GM19438 (cell line): ENCODE measurements at regions not wholly inside any gene's neighbourhood (a gene's known extent, or its start where the extent isn't known, plus 50 kb on each side); places are given as distances from the start of the nearest gene placed in this dataset.
A peak's percentile ranks its signal among the peaks of the same experiment; 100 is the strongest.

ENCODE experiments used
- ATAC-seq: cut with Tn5 transposase; IDR thresholded peaks from one replicate; pipeline ENCODE4 v1.9.1; 2021; ENCODE audit warnings: low read depth; ENCODE audit not compliant: unreplicated experiment

GRCh38 chrX:109312757-109313156 lies 169.1 kb downstream of the GUCY2F start:
- ATAC-seq = no peak

GRCh38 chrX:109310031-109310430 lies 171.9 kb downstream of the GUCY2F start:
- ATAC-seq = no peak

- no peak for ATAC-seq
These were observed 180.7 kb downstream of the GUCY2F start for GRCh38 chrX:109301177-109301576.

- no peak for ATAC-seq
These were observed 181.5 kb downstream of the GUCY2F start for GRCh38 chrX:109300415-109300814.

- no peak for ATAC-seq
These were observed 182.8 kb downstream of the GUCY2F start for GRCh38 chrX:109299091-109299490.

GRCh38 chrX:109294097-109294814 lies 187.6 kb downstream of the GUCY2F start:
- ATAC-seq = no peak

- ATAC-seq = no peak
These were observed 198.0 kb downstream of the GUCY2F start for GRCh38 chrX:109283870-109284269.

GRCh38 chrX:109281483-109282275 lies 200.2 kb downstream of the GUCY2F start:
- ATAC-seq = peak; percentile 73

- no peak for ATAC-seq
These were observed 207.1 kb downstream of the GUCY2F start for GRCh38 chrX:109274806-109275205.

GRCh38 chrX:109270580-109271484 lies 211.1 kb downstream of the GUCY2F start:
- ATAC-seq = peak; percentile 93

GRCh38 chrX:109268340-109268739 lies 213.5 kb downstream of the GUCY2F start:
- no peak for ATAC-seq

- ATAC-seq = no peak
These were observed 215.9 kb downstream of the GUCY2F start for GRCh38 chrX:109266034-109266433.

GRCh38 chrX:109264878-109265277 lies 217.0 kb downstream of the GUCY2F start:
- peak; percentile 85 for ATAC-seq

- ATAC-seq = no peak
These were observed 220.6 kb downstream of the GUCY2F start for GRCh38 chrX:109261279-109261678.

GRCh38 chrX:109252789-109253188 lies 229.1 kb downstream of the GUCY2F start:
- ATAC-seq = no peak

GRCh38 chrX:109218761-109219160 lies 263.1 kb downstream of the GUCY2F start:
- ATAC-seq = no peak

- no peak for ATAC-seq
These were observed 282.2 kb downstream of the GUCY2F start for GRCh38 chrX:109199726-109200125.

GRCh38 chrX:109190542-109190941 lies 291.3 kb downstream of the GUCY2F start:
- no peak for ATAC-seq

- peak; percentile 95 for ATAC-seq
These were observed 294.3 kb downstream of the GUCY2F start for GRCh38 chrX:109187473-109188168.

GRCh38 chrX:109186939-109187338 lies 294.9 kb downstream of the GUCY2F start:
- ATAC-seq = no peak
